ENCODE measurements at regions not wholly inside any gene's neighbourhood (a gene's known extent, or its start where the extent isn't known, plus 50 kb on each side); places are given as distances from the start of the nearest gene placed in this dataset.

DNA sequence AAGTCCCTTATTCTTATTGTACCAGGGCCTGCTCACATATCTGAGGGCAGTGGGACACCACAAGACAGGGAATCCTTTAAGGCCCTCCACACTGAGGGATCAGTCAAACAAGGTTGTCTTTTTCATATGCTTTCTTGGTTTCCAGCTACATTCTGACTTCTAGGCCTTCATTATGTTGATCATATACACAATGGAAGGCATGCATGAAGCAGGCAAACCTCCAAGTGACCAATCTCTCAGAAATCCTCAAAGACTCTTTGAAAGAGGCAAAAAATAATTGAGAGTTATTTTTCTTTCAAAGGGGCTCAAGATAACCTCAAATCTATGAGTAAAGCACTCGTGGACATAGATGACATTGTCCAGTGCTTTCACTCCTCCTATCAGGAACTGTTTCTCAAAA, 1195.9 kb upstream of the ACO1 start:
- TF ChIP-seq YY1 (IDR thresholded peaks at IDR 0.05; ENCODE audit: insufficient read depth, insufficient read length) (no peak), SUZ12 (IDR thresholded peaks at IDR 0.05; ENCODE audit: extremely low read depth, insufficient read depth, insufficient read length) (no peak), ZNF274 (IDR thresholded peaks at IDR 0.05; ENCODE audit: low read depth, low read length) (no peak)

Measured in NT2/D1 (cell line).